ENCODE measurements at regions not wholly inside any gene's neighbourhood (a gene's known extent, or its start where the extent isn't known, plus 50 kb on each side); places are given as distances from the start of the nearest gene placed in this dataset.

GRCh38 chr20:39853050-39853449, 836.0 kb downstream of the MAFB start:
- no peak overlapping the region for H3K27ac ChIP-seq
- no peaks in the 10 kb centered on the region for H3K36me3 ChIP-seq
- H3K27me3 ChIP-seq = no peaks in the 10 kb centered on the region
- DNase-seq (no peak), ATAC-seq (no peak)
- TF ChIP-seq, protein P1, sequence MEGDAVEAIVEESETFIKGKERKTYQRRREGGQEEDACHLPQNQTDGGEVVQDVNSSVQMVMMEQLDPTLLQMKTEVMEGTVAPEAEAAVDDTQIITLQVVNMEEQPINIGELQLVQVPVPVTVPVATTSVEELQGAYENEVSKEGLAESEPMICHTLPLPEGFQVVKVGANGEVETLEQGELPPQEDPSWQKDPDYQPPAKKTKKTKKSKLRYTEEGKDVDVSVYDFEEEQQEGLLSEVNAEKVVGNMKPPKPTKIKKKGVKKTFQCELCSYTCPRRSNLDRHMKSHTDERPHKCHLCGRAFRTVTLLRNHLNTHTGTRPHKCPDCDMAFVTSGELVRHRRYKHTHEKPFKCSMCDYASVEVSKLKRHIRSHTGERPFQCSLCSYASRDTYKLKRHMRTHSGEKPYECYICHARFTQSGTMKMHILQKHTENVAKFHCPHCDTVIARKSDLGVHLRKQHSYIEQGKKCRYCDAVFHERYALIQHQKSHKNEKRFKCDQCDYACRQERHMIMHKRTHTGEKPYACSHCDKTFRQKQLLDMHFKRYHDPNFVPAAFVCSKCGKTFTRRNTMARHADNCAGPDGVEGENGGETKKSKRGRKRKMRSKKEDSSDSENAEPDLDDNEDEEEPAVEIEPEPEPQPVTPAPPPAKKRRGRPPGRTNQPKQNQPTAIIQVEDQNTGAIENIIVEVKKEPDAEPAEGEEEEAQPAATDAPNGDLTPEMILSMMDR (IDR thresholded peaks at IDR 0.05) = no peak
- no peak for TF ChIP-seq POLR2A (IDR thresholded peaks at IDR 0.05)
- H3K4me1 ChIP-seq = peaks cover 0 to 30% (median 20%) of the 10 kb centered on the region in 12 donors
- WGBS, 4 donors = 72 to 78% (median 76%) methylated on average over 3 of the region's 3 CpGs
- H3K4me3 ChIP-seq = no peak overlapping the region
- intact Hi-C loops (cut with DNase I) = no loop called here
- no peaks in the 10 kb centered on the region for H3K9me3 ChIP-seq

DNA sequence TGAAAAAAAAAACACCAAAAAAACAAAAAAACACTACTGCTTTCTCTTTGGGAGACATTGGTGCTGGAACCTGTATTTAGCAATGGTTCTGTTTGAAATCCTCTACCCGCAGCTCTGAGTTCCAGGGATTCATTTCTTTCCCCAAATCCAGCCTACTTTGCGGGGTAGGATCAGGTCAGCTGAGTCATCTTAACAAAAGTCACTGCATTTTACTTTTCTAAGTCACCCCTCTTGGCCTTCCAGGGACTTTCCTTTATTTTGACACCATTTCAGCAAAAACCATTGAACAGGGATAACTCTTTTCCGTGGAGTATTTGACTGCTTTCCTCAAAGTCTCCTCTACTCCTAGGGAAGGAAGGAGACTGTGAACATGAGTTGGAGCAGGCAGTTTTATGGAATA, 837.6 kb downstream of the MAFB start:
- no peak overlapping the region for H3K27ac ChIP-seq
- WGBS, 4 donors = 80 to 97% (median 91%) methylated on average over 3 of the region's 3 CpGs
- ATAC-seq (no peak), DNase-seq (no peak)
- H3K4me1 ChIP-seq = peaks cover 0 to 30% (median 20%) of the 10 kb centered on the region in 12 donors
- H3K9me3 ChIP-seq = no peaks in the 10 kb centered on the region
- peaks cover 0 to 2% (median 0%) of the 10 kb centered on the region in 9 donors for H3K27me3 ChIP-seq
- no peak for TF ChIP-seq POLR2A (IDR thresholded peaks at IDR 0.05)
- TF ChIP-seq, protein P1 (IDR thresholded peaks at IDR 0.05) = no peak
- H3K36me3 ChIP-seq = no peaks in the 10 kb centered on the region
- no peak overlapping the region for H3K4me3 ChIP-seq
- intact Hi-C loops (cut with DNase I) = no loop called here

- intact Hi-C loops (cut with DNase I) = no loop called here
- H3K36me3 ChIP-seq = no peaks in the 10 kb centered on the region
- ATAC-seq (no peak), DNase-seq (no peak)
- no peaks in the 10 kb centered on the region for H3K9me3 ChIP-seq
- 67 to 85% (median 73%) methylated on average over 5 of the region's 5 CpGs for WGBS, 4 donors
- no peak overlapping the region for H3K4me3 ChIP-seq
- peaks cover 0 to 3% (median 0%) of the 10 kb centered on the region in 9 donors for H3K27me3 ChIP-seq
- H3K4me1 ChIP-seq = peaks cover 0 to 30% (median 20%) of the 10 kb centered on the region in 12 donors
- peak overlapping the region in 4 of 12 donors; percentile 11 to 68 (median 44) for H3K27ac ChIP-seq
- TF ChIP-seq POLR2A (IDR thresholded peaks at IDR 0.05) = no peak
- TF ChIP-seq, protein P1 (IDR thresholded peaks at IDR 0.05) = no peak
These were observed 838.2 kb downstream of the MAFB start for GRCh38 chr20:39850821-39851330.

DNA sequence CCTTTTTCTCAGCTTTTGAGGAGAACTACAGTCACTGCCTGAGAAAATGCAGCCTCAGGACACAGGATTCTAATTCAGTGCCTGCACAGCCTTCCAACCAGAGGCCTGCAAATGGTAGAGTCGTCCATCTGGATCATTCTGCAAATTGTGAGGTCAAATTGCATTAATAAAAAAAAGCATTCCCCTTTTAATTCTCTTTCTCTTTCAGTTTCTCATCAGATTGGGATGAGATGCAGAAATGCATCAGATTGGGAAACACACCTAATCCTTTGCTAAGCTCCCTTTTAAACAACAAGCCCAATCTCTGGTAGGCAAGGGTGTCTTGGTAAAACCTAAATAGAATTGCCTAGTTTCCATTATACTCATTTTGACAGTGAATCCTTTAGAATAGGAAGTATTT, 838.8 kb downstream of the MAFB start:
- H3K27ac ChIP-seq = peak overlapping the region in 7 of 12 donors; percentile 11 to 68 (median 48)
- H3K27me3 ChIP-seq = peaks cover 0 to 3% (median 0%) of the 10 kb centered on the region in 9 donors
- no peaks in the 10 kb centered on the region for H3K9me3 ChIP-seq
- intact Hi-C loops (cut with DNase I) = no loop called here
- ATAC-seq = no peak
- no peaks in the 10 kb centered on the region for H3K36me3 ChIP-seq
- H3K4me1 ChIP-seq = peaks cover 0 to 30% (median 20%) of the 10 kb centered on the region in 12 donors
- no peak for DNase-seq
- TF ChIP-seq, protein P1 (IDR thresholded peaks at IDR 0.05) = no peak
- no peak for TF ChIP-seq POLR2A (IDR thresholded peaks at IDR 0.05)
- WGBS, 4 donors = 13 to 43% (median 35%) methylated on average over 1 of the region's 1 CpG
- H3K4me3 ChIP-seq = no peak overlapping the region
